ENCODE measurements at regions not wholly inside any gene's neighbourhood (a gene's known extent, or its start where the extent isn't known, plus 50 kb on each side); places are given as distances from the start of the nearest gene placed in this dataset.

GRCh38 chr17:33564146-33564545 lies 271.1 kb upstream of the ASIC2 start:
- TF ChIP-seq, protein P1, sequence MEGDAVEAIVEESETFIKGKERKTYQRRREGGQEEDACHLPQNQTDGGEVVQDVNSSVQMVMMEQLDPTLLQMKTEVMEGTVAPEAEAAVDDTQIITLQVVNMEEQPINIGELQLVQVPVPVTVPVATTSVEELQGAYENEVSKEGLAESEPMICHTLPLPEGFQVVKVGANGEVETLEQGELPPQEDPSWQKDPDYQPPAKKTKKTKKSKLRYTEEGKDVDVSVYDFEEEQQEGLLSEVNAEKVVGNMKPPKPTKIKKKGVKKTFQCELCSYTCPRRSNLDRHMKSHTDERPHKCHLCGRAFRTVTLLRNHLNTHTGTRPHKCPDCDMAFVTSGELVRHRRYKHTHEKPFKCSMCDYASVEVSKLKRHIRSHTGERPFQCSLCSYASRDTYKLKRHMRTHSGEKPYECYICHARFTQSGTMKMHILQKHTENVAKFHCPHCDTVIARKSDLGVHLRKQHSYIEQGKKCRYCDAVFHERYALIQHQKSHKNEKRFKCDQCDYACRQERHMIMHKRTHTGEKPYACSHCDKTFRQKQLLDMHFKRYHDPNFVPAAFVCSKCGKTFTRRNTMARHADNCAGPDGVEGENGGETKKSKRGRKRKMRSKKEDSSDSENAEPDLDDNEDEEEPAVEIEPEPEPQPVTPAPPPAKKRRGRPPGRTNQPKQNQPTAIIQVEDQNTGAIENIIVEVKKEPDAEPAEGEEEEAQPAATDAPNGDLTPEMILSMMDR (IDR thresholded peaks at IDR 0.05; ENCODE audit: low read length), result no peak
- TF ChIP-seq EZH2 (IDR thresholded peaks at IDR 0.05; ENCODE audit: borderline replicate concordance, low read length), result no peak
